ENCODE measurements at regions not wholly inside any gene's neighbourhood (a gene's known extent, or its start where the extent isn't known, plus 50 kb on each side); places are given as distances from the start of the nearest gene placed in this dataset.
"Not testable (repeated sequence)": the region's sequence is repeated elsewhere in the genome, so short reads cannot be mapped to it uniquely, and the experiment has no call there.

DNA sequence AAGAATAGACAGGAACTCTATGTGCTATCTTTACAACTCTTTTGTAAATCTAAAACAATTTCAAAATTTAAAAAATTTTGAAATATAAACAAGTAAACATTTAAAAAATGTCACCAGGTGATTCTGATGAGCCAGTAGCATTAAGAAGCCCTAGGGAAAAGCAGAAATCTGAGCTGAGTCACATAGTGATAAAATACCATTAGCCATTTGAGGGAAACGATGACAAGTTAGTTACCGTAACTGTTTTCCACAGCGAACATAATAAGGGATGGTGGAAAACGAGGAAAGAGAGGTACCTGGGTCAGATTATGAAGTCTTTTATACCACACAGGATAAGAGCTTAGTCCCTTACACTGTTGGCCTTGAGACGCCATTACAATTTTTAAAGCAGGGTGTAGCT is 55.5 kb downstream of the PRR15 start:
- H3K9ac ChIP-seq (ENCODE audit: low read depth, low read length) = no peak overlapping the region
- no peaks in the 10 kb centered on the region for H3K9me3 ChIP-seq (ENCODE audit: insufficient read depth, low read depth, low read length)
- H3K27ac ChIP-seq (ENCODE audit: low read length) = no peak overlapping the region
- no peaks in the 10 kb centered on the region for H3K27me3 ChIP-seq (ENCODE audit: insufficient read depth, low read length)
- no peak overlapping the region for H3K4me3 ChIP-seq (ENCODE audit: low read length)
- H3K4me1 ChIP-seq (ENCODE audit: insufficient read depth, low read length) = peaks cover 9% of the 10 kb centered on the region; the same call in 1 of the 2 replicates
- H3K36me3 ChIP-seq (ENCODE audit: insufficient read depth, low read depth, low read length) = no peaks in the 10 kb centered on the region

DNA sequence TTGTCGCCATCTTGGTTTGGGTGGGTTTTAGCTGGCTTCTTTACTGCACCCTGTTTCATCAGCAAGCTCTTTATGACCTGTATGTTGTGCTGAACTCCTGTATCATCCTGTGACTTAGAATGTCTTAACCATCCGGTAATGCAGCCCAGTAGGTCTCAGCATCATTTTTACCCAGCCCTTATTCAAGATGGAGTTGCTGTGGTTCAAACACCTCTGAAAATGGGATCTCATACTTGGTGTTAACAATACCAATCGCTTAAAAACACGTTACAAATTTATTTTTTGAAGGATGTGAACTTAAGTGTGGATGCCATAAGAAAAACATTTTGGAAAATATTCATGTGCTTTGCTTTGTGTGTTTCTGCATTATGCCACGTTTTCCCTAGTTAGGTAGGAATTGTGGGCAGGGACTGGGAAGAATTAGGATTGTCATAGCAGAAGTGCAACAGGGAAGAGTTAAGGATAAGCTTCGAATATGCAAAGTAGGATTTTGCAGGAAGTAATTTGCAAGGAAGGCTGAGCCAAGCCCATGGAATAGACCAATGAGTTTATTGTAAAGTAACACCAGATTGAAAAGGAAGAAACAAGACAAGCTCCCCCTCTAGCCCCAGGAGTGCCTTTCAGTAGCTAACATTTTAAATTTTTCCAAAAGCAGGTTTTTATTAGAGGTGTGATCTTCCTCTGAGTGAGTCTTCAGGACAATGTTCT is 56.4 kb downstream of the PRR15 start:
- Histone ChIP-seq H3K9ac (ENCODE audit: low read depth, low read length) (no peak overlapping the region), H3K4me3 (ENCODE audit: low read length) (no peak overlapping the region), H3K36me3 (ENCODE audit: insufficient read depth, low read depth, low read length) (no peaks in the 10 kb centered on the region), H3K27ac (ENCODE audit: low read length) (no peak overlapping the region), H3K9me3 (ENCODE audit: insufficient read depth, low read depth, low read length) (no peaks in the 10 kb centered on the region), H3K27me3 (ENCODE audit: insufficient read depth, low read length) (no peaks in the 10 kb centered on the region), H3K4me1 (ENCODE audit: insufficient read depth, low read length) (peaks cover 9% of the 10 kb centered on the region; the same call in 1 of the 2 replicates)

DNA sequence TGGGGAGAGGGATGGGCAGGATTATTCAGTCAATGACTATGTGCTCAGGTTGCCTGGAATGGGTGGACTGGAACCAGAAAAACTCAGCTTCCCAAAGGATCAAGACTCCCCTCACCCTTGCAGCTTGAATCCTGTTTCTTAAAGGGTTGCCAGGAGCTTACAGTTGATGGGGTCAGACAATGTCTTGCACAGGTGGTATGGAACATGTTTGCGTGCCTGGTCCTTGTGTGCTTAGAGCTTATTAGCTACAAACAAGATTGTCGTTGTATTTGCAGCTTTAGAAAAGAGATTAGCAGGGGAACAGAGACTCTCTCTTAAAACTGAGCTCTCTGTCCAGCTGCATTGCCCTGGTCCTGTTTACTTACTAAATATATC is 56.9 kb downstream of the PRR15 start:
- H3K27ac ChIP-seq (ENCODE audit: low read length) = no peak overlapping the region

DNA sequence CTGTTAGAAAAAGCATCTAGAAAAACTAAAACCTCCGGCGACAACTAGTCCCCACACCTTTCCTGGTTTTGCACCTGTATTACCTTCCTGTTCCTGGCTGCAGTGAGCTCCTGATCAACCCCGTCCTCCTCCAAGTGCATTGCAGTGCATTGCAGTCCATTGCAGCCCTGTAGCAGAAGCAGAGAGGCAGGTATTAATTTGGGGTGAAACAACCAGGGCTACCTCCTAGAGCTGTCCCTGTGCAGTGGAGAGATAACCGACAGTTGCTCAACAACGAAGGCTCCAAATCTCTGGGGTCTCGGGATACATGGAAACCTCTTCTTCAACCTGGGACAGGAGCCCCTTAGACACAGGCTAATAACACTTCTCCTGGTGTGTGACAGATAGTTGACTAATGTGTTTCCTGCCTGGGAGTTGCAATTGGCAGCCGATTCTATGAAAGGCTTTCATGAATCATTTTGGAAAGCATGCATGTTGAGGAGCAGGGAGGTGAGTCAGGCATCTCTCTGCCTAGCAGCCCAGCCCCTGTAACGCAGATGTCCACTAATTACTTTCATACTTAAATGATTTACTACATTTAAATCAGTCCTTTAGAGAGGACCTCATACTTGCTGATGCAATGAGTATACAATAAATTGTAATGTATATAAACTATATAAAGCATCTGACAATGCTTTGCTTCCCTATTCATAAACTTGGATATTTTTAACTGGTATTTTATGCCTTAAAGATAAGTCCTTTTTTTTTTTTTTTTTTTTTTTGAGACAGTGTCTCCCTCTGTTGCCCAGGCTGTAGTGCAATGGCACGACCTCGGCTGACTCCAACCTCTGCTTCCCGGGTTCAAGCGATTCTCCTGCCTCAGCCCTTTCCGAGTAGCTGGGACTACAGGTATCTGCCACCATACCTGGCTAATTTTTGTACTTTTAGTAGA is 59.0 kb downstream of the PRR15 start:
- Histone ChIP-seq H3K4me3 (ENCODE audit: low read length) (no peak overlapping the region), H3K9me3 (ENCODE audit: insufficient read depth, low read depth, low read length) (no peaks in the 10 kb centered on the region), H3K36me3 (ENCODE audit: insufficient read depth, low read depth, low read length) (no peaks in the 10 kb centered on the region), H3K4me1 (ENCODE audit: insufficient read depth, low read length) (peaks cover 9% of the 10 kb centered on the region; the same call in 1 of the 2 replicates), H3K27ac (ENCODE audit: low read length) (no peak overlapping the region), H3K9ac (ENCODE audit: low read depth, low read length) (no peak overlapping the region), H3K27me3 (ENCODE audit: insufficient read depth, low read length) (no peaks in the 10 kb centered on the region)

More for the DNA sequence above, 56.9 kb downstream of the PRR15 start:
- H3K4me3 ChIP-seq (ENCODE audit: low read length) = no peak overlapping the region
- H3K4me1 ChIP-seq (ENCODE audit: insufficient read depth, low read length) = peaks cover 9% of the 10 kb centered on the region; the same call in 1 of the 2 replicates
- H3K36me3 ChIP-seq (ENCODE audit: insufficient read depth, low read depth, low read length) = no peaks in the 10 kb centered on the region
- no peak overlapping the region for H3K9ac ChIP-seq (ENCODE audit: low read depth, low read length)
- H3K27me3 ChIP-seq (ENCODE audit: insufficient read depth, low read length) = no peaks in the 10 kb centered on the region
- no peaks in the 10 kb centered on the region for H3K9me3 ChIP-seq (ENCODE audit: insufficient read depth, low read depth, low read length)

DNA sequence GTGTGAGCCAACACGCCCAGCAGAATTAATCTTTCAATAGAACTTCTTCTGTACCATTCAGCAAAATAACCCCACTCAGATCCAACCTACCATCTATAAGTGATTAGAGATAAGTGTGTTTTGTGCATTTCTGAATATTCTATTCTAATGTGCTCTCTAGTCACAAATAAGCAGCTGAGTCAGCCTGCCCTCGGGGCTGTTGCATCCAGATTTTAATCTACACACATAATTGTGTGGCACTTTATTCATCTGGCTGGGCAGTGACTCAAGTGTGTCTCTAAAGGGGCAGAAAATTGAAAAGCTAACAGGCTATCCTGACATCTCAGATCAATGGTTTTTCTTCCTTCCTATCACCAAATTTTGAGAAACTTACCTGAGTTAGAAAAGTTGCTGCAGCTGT is 60.3 kb downstream of the PRR15 start:
- Histone ChIP-seq H3K9me3 (ENCODE audit: insufficient read depth, low read depth, low read length) (no peaks in the 10 kb centered on the region), H3K4me1 (ENCODE audit: insufficient read depth, low read length) (peaks cover 9% of the 10 kb centered on the region; the same call in 1 of the 2 replicates), H3K27me3 (ENCODE audit: insufficient read depth, low read length) (no peaks in the 10 kb centered on the region), H3K27ac (ENCODE audit: low read length) (no peak overlapping the region), H3K36me3 (ENCODE audit: insufficient read depth, low read depth, low read length) (no peaks in the 10 kb centered on the region), H3K9ac (ENCODE audit: low read depth, low read length) (no peak overlapping the region), H3K4me3 (ENCODE audit: low read length) (no peak overlapping the region)

DNA sequence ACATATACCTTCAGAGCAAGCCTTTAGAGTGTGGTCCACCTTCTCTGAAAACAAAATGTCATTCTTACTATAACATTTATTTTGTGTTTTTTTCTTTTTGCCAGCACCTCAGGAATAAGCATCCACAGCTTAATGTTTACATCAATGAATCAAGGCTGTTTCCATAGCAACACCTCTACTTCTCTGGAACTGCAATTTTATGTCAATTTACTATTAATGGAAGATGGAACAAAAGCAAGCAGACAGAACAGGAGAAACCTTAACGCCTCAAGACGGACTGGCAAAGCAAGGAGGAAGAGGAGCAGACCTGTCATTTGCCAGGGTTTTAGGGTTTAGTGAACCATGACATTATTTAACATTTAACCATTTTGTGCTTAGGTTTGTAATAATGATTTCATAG is 63.1 kb downstream of the PRR15 start:
- H3K27ac ChIP-seq (ENCODE audit: low read length) = no peak overlapping the region
- no peaks in the 10 kb centered on the region for H3K4me1 ChIP-seq (ENCODE audit: insufficient read depth, low read length)
- H3K36me3 ChIP-seq (ENCODE audit: insufficient read depth, low read depth, low read length) = no peaks in the 10 kb centered on the region
- no peak overlapping the region for H3K4me3 ChIP-seq (ENCODE audit: low read length)
- H3K9ac ChIP-seq (ENCODE audit: low read depth, low read length) = no peak overlapping the region
- H3K9me3 ChIP-seq (ENCODE audit: insufficient read depth, low read depth, low read length) = no peaks in the 10 kb centered on the region
- no peaks in the 10 kb centered on the region for H3K27me3 ChIP-seq (ENCODE audit: insufficient read depth, low read length)

DNA sequence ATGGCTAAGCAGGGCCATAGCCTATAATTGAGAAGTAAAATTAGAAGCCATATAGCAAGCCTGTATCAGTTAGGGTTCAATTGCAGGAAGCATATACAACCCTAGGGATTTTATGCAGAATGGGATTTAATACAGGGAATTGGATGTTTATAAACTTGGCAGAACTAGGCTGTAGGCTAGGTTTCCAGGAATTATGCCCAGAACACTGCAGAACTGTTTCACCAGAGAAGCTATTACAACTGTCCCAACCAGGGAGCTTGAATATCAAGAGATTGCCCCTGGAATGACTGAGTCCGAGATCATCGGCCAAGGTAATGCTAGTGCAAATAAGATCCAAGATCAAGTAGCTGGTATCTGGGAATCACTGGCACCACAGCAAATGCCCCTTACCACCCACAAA is 64.0 kb downstream of the PRR15 start:
- no peaks in the 10 kb centered on the region for H3K9me3 ChIP-seq (ENCODE audit: insufficient read depth, low read depth, low read length)
- no peak overlapping the region for H3K9ac ChIP-seq (ENCODE audit: low read depth, low read length)
- H3K27ac ChIP-seq (ENCODE audit: low read length) = no peak overlapping the region
- H3K4me3 ChIP-seq (ENCODE audit: low read length) = no peak overlapping the region
- H3K27me3 ChIP-seq (ENCODE audit: insufficient read depth, low read length) = no peaks in the 10 kb centered on the region
- H3K4me1 ChIP-seq (ENCODE audit: insufficient read depth, low read length) = no peaks in the 10 kb centered on the region
- no peaks in the 10 kb centered on the region for H3K36me3 ChIP-seq (ENCODE audit: insufficient read depth, low read depth, low read length)

DNA sequence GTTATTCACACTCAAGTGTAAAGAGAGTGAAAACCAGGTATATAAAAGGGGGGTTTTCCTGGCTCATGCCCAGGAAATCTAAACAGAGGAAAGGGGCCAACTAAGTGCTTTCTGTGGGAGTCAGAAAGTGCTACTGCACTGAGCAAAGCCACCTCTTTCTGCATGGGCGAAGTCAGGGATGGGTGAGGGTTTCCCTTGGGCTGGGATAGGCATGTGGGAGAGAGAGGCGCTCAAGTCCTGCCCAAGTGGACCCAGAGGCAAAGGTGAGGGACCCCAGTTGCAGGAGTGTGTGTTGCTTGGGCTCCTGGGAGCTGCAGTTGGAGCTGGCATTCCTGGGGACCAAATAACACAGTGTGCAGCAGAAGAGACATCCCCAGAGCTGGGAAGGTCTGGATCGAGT is 65.9 kb downstream of the PRR15 start:
- no peak overlapping the region for H3K4me3 ChIP-seq (ENCODE audit: low read length)
- no peak overlapping the region for H3K27ac ChIP-seq (ENCODE audit: low read length)
- H3K9me3 ChIP-seq (ENCODE audit: insufficient read depth, low read depth, low read length) = no peaks in the 10 kb centered on the region
- no peaks in the 10 kb centered on the region for H3K4me1 ChIP-seq (ENCODE audit: insufficient read depth, low read length)
- H3K27me3 ChIP-seq (ENCODE audit: insufficient read depth, low read length) = no peaks in the 10 kb centered on the region
- no peak overlapping the region for H3K9ac ChIP-seq (ENCODE audit: low read depth, low read length)
- H3K36me3 ChIP-seq (ENCODE audit: insufficient read depth, low read depth, low read length) = no peaks in the 10 kb centered on the region

DNA sequence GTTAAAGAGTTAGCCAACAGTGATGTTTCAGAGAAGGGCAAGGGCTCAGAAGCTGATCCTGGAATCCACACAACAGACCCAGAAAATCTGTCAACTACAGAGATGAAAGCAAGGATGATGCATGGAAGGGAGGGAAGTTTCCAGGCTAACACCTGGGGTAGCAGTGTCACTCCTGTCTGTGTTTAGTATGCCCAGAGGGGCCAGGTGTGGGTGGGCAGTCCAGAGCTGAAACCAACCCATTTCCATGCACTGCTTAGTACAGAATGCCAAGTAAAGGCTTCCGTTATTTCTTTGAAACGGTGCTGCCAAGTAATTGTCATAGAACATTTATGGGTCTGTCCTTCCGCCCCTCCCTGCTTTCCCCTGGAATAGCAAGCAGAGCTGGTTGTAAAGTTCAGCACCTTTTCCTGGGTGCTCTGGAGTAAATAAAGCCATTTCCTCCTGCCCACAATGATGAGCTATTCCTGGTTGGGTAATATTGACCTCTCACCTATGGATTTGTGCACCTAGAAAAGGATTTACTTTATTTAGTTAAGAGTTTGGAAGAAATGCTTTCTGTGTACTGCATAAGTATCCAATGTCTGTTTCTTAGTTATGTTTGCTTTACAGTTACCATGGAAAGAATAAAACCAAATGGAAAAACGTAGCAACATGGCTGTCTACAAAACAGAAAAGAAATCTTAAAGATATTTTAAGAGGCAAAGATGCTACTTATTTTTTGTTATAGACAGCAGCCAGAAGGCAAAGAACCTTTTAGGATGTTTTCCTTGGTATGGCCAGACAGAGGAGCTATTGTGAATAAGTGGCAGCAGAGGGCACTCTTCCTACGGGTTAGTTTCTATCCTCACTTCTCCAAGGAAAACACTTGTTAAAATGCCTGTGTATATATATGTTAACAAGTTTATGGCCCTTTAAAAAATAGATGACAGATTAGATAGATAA is 71.7 kb downstream of the PRR15 start:
- not testable (repeated sequence) for H3K4me1 ChIP-seq (ENCODE audit: insufficient read depth, low read length); H3K36me3 ChIP-seq (ENCODE audit: insufficient read depth, low read depth, low read length); H3K27me3 ChIP-seq (ENCODE audit: insufficient read depth, low read length); H3K9ac ChIP-seq (ENCODE audit: low read depth, low read length); H3K9me3 ChIP-seq (ENCODE audit: insufficient read depth, low read depth, low read length); H3K27ac ChIP-seq (ENCODE audit: low read length); H3K4me3 ChIP-seq (ENCODE audit: low read length)

DNA sequence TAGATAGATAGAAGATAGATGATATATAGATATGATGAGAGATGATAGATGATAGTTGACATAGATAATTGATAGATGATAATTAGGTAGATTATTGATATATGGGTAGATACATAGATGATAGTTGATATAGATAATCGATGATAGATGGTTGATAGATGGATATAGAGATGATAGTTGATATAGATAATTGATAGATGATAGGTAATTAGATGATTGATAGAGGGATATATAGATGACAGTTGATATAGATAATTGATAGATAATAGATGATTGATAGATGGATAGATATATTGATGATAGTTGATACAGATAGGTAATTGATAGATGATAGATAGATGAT is 72.3 kb downstream of the PRR15 start:
- no peaks in the 10 kb centered on the region for H3K27me3 ChIP-seq (ENCODE audit: insufficient read depth, low read length)
- H3K9ac ChIP-seq (ENCODE audit: low read depth, low read length) = no peak overlapping the region
- H3K27ac ChIP-seq (ENCODE audit: low read length) = no peak overlapping the region
- no peaks in the 10 kb centered on the region for H3K9me3 ChIP-seq (ENCODE audit: insufficient read depth, low read depth, low read length)
- H3K4me3 ChIP-seq (ENCODE audit: low read length) = no peak overlapping the region
- H3K36me3 ChIP-seq (ENCODE audit: insufficient read depth, low read depth, low read length) = no peaks in the 10 kb centered on the region
- peaks cover 6% of the 10 kb centered on the region; the same call in 1 of the 2 replicates for H3K4me1 ChIP-seq (ENCODE audit: insufficient read depth, low read length)

DNA sequence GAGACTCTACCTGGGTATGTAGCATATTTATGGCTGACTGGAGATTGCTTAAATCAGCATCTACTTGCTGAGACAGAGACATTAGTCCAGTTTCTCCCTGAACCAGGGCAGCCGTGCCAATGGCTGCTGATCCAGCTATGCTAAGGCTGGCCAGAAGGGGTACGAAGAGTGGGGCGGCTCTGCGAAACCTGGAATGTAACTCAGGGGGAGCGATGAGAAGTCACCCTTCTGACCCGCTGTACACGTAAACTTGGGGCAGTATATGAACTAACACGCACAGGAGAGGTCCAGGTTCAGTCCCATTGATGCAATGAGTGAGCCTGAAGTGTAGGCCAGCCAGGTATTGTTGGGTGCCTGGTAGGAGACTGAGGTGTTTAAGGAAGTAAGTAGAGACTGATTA is 73.7 kb downstream of the PRR15 start:
- Histone ChIP-seq H3K9ac (ENCODE audit: low read depth, low read length) (no peak overlapping the region), H3K4me1 (ENCODE audit: insufficient read depth, low read length) (peaks cover 6% of the 10 kb centered on the region; the same call in 1 of the 2 replicates), H3K4me3 (ENCODE audit: low read length) (no peak overlapping the region), H3K27ac (ENCODE audit: low read length) (no peak overlapping the region), H3K36me3 (ENCODE audit: insufficient read depth, low read depth, low read length) (no peaks in the 10 kb centered on the region), H3K9me3 (ENCODE audit: insufficient read depth, low read depth, low read length) (no peaks in the 10 kb centered on the region), H3K27me3 (ENCODE audit: insufficient read depth, low read length) (no peaks in the 10 kb centered on the region)
